Prostate gland (tissue), 2 donors: ENCODE measurements at regions not wholly inside any gene's neighbourhood (a gene's known extent, or its start where the extent isn't known, plus 50 kb on each side); places are given as distances from the start of the nearest gene placed in this dataset.

ENCODE experiments used
- CTCF ChIP-seq, 4 experiments: fragments of 200-600 bp in 2 of 4; fragments of 450-650 bp in 2 of 4; sonication (generic) in 2 of 4; IDR thresholded peaks; 1 replicate in 3 of 4; 2 replicates in 1 of 4; pipeline ENCODE4 v1.5.1; 2016 to 2019; ENCODE audit warnings: antibody characterized with exemption in 4 of 4, mild to moderate bottlenecking in 2 of 4, moderate library complexity in 2 of 4
- POLR2A ChIP-seq: fragments of 450-650 bp; IDR thresholded peaks from one replicate; pipeline ENCODE4 v1.6.1; 2016; ENCODE audit warnings: antibody characterized with exemption, mild to moderate bottlenecking
- POLR2AphosphoS5 ChIP-seq: sonication (generic); formaldehyde crosslinking; IDR thresholded peaks from one replicate; pipeline ENCODE4 v1.6.1; 2017; ENCODE audit warnings: antibody characterized with exemption

- TF ChIP-seq CTCF (IDR thresholded peaks at IDR 0.05) (no peak), POLR2A (no peak), POLR2AphosphoS5 (no peak)
These were observed 129.0 kb downstream of the SYF2 start for GRCh38 chr1:25103164-25103795.
